LNCaP clone FGC (cell line): ENCODE measurements at regions not wholly inside any gene's neighbourhood (a gene's known extent, or its start where the extent isn't known, plus 50 kb on each side); places are given as distances from the start of the nearest gene placed in this dataset.

Source experiments
- DNase-seq: peaks from one replicate; pipeline ENCODE4 v3.0.0-alpha.2; 2011; ENCODE audit warnings: low read depth
- H3K4me3 ChIP-seq: 2 replicates; pipeline ENCODE4 v1.5.1; 2011; ENCODE audit warnings: mild to moderate bottlenecking, low read depth, low read length, control low read depth
- CTCF ChIP-seq: IDR thresholded peaks from 2 replicates; pipeline ENCODE4 v1.5.1; 2012; ENCODE audit warnings: mild to moderate bottlenecking; ENCODE audit not compliant: control insufficient read depth, insufficient read depth; ENCODE audit errors: extremely low read depth

GRCh38 chr2:20144861-20145260 is 80.1 kb downstream of the SDC1 start:
- no peak for TF ChIP-seq CTCF
- DNase-seq: no peak
- no peak overlapping the region for H3K4me3 ChIP-seq

DNA sequence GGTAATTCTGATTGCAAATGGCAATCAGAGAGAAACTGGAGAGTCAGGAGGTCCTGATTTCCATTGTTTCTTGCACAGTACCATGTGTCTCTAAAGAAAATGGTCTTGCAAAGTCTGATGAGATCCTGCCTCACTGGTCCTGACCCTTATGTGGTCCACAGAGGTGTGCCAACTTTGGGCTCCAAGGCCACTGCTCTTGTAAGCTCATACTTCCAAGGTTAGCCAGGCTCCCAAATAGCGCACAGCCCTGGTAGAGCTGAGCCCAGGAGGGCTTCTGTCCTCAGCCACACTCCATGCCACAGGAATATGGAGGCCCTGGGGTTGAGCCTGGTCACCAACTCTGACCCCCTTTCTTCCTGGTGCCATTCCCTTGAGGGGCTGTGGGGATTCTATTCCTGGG is 80.7 kb downstream of the SDC1 start:
- no peak for TF ChIP-seq CTCF
- H3K4me3 ChIP-seq: no peak overlapping the region
- DNase-seq: no peak

- no peak for DNase-seq
- H3K4me3 ChIP-seq: no peak overlapping the region
- TF ChIP-seq CTCF: no peak
Measured at GRCh38 chr2:20143263-20143662, 81.7 kb downstream of the SDC1 start.

- TF ChIP-seq CTCF: no peak
- no peak for DNase-seq
Measured at GRCh38 chr2:20141806-20142205, 83.1 kb downstream of the SDC1 start.

GRCh38 chr2:20141056-20141762 is 83.7 kb downstream of the SDC1 start:
- DNase-seq: no peak
- no peak for TF ChIP-seq CTCF
- H3K4me3 ChIP-seq: no peak overlapping the region

More at GRCh38 chr2:20141806-20142205, 83.1 kb downstream of the SDC1 start:
- no peak overlapping the region for H3K4me3 ChIP-seq

DNA sequence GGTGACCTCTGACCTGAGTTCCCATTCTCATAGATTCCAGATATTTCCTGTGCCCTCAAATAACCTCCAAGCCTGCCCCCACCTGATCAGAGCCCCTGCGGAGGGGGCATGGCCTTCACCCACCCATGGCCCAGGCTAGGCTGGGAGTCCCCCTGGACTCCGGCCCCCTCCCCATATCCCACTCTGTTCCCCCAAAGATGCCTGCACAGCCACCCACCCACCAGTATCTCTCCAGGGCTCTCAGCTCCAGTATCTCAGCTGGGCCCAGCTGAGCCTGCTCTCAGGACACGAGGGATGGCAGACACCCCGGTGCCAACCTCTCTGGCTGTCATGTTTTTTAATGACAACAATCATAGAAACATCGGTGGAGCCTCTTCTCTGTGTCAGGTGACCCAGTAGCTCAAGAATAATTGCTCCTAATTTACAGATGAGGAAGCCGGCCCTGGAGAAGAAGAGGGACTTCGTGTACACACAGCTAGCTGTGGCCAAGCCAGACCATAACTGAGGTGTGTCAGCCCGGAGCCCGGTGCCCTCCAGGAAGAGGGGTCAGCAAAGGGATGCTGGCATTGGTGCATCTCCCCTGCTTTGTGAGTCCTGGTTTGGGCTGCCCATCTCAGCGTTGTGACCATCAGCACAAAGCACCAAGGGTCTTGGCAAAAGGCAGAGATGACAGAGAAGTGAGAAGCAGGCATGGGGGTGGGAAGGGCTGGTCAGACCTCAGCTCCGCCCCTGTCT is 84.4 kb downstream of the SDC1 start:
- H3K4me3 ChIP-seq: no peak overlapping the region
- no peak for TF ChIP-seq CTCF
- no peak for DNase-seq
